NCI-H146 treated with DMSO at 0.1 percent for 48 hours (cell line): ENCODE measurements at regions not wholly inside any gene's neighbourhood (a gene's known extent, or its start where the extent isn't known, plus 50 kb on each side); places are given as distances from the start of the nearest gene placed in this dataset.

Experiments used
- DNase-seq: peaks from one replicate; lab custom pipeline; 2025; ENCODE audit not compliant: unreplicated experiment; lab: John Stamatoyannopoulos, UW

- no peak for DNase-seq
These were observed 279.0 kb upstream of the ZFHX3 start for GRCh38 chr16:73326770-73327470.

DNA sequence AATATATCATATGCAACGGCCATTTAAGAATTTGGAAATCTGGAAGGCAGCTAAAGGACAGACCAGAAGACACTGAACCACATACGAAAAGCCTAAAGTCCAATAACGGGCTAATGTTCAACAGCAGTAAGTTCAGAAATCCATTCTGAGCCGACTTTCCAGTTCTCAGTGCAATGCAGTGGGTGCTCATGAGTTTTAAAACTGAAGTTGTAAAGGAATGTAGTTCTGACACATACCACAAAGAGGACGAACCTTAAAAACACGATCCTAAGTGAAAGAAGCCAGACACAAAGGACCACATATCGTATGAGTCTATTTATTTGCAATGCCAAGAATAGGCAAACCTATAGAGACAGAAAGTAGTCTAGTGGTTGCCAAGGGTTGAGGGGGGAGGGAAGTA is 278.3 kb upstream of the ZFHX3 start:
- DNase-seq: no peak

DNA sequence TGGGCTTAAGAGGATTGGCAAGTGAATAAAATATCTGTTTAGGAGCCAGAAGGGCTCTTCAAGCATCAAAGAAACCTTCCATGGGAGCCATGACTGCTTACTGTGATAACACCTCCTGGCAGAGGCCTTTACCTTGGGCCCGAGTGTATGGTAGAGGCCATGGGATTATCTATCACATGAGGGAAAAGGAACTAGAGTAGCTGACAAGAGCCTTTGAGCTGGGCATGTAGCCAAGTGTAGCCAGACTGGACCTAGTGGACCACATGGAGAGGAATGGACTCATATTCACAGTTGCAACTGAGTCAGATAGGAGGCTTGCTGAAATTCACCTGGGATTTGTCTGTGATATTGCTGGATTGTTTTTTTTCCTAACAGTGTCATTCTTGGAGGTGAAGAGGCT is 276.0 kb upstream of the ZFHX3 start:
- no peak for DNase-seq

DNA sequence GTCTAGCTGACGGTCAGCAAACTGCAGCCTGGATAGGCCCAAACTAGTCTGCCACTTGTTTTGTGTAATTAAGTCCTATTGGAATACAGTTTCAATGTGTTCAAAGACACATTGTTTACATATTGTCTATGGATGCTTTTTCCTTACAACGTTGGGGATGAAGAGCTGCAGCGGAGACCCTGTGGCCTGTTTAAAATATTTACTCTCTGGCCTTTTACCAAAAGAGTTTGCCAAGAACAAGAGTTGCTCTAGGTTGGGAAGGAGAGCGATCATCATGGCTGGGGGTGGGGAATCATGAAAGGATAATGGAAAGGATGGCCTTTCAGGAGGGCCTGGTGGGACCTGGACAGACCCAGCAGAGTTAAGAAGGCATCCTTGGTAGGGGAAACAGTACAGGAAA is 274.9 kb upstream of the ZFHX3 start:
- no peak for DNase-seq

GRCh38 chr16:73321853-73322252 is 273.9 kb upstream of the ZFHX3 start:
- no peak for DNase-seq

- DNase-seq: no peak
These were observed 271.8 kb upstream of the ZFHX3 start for GRCh38 chr16:73319737-73320136.

- no peak for DNase-seq
These were observed 271.3 kb upstream of the ZFHX3 start for GRCh38 chr16:73319261-73319660.

- DNase-seq: no peak
These were observed 269.5 kb upstream of the ZFHX3 start for GRCh38 chr16:73317321-73317857.

DNA sequence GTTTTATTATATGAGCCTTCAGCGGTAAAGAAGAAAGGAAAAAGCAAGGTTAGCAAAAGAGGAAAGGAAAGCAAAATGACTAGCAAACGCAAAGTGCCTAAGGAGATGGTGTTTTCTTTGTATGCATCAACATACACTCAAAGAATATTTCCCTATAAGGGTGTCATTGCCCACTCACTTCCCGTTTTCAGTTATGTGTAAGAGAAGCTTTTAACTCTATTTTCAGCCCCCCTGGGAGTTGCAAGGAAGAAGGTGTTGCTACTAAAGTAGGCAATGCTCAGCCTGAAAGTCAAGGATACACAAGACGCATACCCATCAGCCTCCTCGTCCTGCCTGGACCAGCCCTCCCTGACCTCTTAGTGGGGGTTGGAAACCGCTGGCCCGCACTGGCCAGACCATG is 267.7 kb upstream of the ZFHX3 start:
- DNase-seq: no peak

GRCh38 chr16:73313950-73314349 is 266.0 kb upstream of the ZFHX3 start:
- DNase-seq: no peak

GRCh38 chr16:73311857-73312723 is 264.2 kb upstream of the ZFHX3 start:
- DNase-seq: no peak

- DNase-seq: no peak
These were observed 260.8 kb upstream of the ZFHX3 start for GRCh38 chr16:73308771-73309170.

DNA sequence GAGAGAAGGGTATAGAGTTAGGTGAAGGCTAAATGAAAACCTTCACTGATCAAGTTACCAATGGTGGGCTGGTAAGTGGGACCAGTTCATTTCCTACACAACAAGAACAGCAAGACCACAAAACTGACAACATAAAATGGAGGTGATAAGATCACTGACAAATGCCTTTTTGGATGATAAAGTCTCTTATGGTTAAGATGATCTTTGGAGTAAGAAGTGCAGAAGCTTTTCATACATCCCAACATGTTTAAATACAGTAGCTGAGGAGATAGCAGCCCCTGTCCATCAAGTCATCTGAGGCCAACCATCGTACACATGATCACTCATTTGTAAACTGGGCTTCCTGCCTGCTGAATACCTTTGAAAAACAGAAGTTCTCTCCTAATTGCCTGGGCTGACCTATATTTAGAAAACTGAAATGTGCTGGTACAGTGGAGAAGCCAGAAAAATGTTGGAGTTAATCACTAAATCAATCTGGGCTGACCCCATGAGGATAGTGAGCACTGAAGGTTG is 259.0 kb upstream of the ZFHX3 start:
- no peak for DNase-seq

DNA sequence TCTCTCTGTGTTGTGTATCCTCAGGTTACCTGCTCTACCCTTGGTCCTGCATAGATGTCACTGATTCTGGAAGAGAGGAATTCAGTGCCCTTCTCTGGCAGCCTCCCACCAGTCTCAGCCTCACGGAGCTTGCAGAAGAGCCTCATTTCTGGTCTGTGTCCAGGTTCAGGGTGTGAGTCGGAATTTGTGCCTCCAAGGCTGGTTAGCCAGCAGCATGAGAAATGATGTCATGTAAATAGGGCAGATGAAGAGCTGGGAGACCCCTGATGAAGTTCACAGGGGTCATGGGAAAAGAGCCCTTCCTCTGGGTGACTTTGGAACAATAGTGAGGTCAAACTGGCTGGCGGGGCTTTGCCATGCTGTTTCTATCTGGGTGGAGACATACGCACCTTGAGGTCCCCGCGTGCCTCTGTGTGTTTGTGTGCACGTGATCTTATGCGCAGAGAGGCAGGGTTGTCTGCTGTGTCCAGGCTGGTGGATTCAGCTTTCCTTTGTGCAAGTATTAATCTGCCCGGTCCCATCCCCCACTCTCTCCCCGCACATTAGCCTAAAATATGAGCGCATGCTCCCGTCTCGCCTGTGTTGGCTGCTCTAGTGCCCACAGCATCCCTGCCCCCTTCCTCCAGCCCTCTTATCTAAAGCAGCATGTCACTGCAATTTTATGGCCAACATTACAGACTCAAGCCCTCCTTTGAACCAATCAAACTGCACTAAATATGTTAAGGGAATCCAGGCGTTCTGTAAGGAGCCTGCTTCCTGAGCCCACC is 256.3 kb upstream of the ZFHX3 start:
- DNase-seq: no peak

DNA sequence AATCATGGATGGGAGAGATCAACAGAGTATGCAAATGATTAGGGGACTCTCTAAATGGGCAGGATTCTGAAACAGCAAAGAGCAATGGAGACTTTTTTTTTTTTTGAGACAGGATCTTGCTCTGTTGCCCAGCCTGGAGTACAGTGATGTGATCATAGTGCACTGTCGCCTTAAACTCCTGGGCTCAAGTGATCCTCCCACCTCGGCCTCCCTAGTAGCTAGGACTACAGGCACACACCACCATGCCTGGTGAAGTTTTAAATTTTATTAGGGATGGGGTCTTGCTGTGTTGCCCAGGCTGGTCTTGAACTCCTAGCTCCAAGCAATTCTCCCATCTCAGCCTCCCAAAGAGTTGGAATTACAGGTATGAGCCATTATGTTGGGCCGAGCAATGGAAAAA is 255.0 kb upstream of the ZFHX3 start:
- no peak for DNase-seq

DNA sequence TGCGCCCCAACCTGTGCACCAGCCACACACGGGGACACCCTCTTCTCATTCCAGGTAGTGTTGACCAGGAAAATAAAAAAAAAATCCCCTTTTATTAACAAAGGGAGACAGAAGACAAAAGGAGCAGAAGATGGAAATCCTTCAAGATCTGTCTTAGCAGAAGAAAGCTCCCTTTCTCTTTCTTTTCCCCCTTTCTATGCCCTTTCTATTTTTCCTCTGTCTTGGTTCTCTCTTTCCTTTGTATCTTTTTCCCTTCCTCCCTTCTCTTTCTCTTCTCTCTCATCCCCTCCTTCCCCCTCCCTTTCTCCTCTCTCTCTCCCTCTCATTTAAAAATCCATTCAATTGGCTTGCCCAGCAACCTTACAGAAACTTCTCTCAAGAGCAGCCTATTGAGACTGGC is 254.1 kb upstream of the ZFHX3 start:
- DNase-seq: no peak

DNA sequence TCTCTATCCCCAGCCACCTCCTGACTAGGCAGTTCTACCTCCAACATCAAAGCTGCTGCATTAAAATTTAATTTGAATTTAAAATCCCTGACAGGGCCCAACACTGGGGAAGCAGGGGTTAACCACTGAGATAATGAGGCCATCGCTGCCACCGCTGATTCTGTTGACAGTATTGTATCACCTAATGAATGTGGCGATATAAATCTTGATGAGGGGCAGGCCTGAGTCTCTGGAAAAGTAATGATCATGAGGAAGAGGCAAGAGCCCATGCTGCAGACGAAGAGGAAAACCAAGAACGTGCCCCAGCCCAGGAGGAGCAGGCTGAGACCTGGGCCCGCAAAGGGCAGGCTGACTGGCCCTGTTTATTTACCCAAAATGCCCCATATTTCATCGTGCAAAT is 251.4 kb upstream of the ZFHX3 start:
- DNase-seq: no peak

- no peak for DNase-seq
These were observed 250.6 kb upstream of the ZFHX3 start for GRCh38 chr16:73298562-73298961.

DNA sequence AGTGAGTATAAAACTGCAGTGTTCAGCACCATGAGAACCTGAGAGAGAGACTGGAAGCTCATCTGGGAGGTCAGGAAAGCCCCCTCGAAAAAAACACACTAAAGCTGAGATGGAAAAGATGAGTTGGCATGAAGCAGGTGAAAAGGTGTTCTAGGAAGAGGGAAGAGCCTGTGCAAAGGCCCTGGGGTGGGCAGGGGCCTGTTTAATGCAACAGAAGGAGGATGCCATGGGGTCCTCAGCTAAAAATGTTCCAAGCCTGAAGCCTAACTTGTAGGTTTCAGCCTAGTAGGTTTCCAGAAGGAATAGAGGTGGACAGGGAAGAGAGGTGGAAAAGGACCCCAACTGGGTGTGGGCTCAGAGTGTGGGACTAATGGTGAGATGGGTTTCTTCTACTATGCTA is 242.3 kb upstream of the ZFHX3 start:
- no peak for DNase-seq

GRCh38 chr16:73289232-73289631 is 241.3 kb upstream of the ZFHX3 start:
- DNase-seq: no peak

GRCh38 chr16:73288520-73288919 is 240.6 kb upstream of the ZFHX3 start:
- no peak for DNase-seq
